Naive thymus-derived CD8-positive, alpha-beta T cell (primary cell): ENCODE measurements at regions not wholly inside any gene's neighbourhood (a gene's known extent, or its start where the extent isn't known, plus 50 kb on each side); places are given as distances from the start of the nearest gene placed in this dataset.
"Not testable (repeated sequence)": the region's sequence is repeated elsewhere in the genome, so short reads cannot be mapped to it uniquely, and the experiment has no call there.

Experiments used
- ATAC-seq, 2 donors: fragments of 150-1000 bp; cut with Tn5 transposase in 1 of 2; sonication (Bioruptor Pico), chemical (Tn5 transposase) in 1 of 2; 1 replicate in 1 of 2; 2 replicates in 1 of 2; pipeline ENCODE4 v1.10.0; 2021; ENCODE audit warnings: mild to moderate bottlenecking in 2 of 2, moderate library complexity in 2 of 2
- POLR2A ChIA-PET: fragments of 350-600 bp; sonication (Branson Sonifier 250); formaldehyde crosslinking; loops from one replicate; lab custom pipeline; 2021; ENCODE audit warnings: antibody characterized with exemption; lab: Charles Lee
- DNase-seq, 10 donors: peaks; one replicate each; pipeline versions ENCODE4 v3.0.0 to v3.0.0-alpha.2; 2020 to 2022
- H3K27ac Mint-ChIP-seq, 10 donors: one replicate each; pipeline ENCODE4 v1.8.0; 2020 to 2022; ENCODE audit warnings: mild to moderate bottlenecking in 10 of 10, mixed read lengths in 10 of 10, moderate library complexity in 4 of 10, inconsistent platforms in 1 of 10
- H3K27me3 Mint-ChIP-seq, 5 donors: one replicate each; pipeline ENCODE4 v1.8.0; 2021 to 2022; ENCODE audit warnings: mixed read lengths in 5 of 5
- H3K36me3 Mint-ChIP-seq, 3 donors: one replicate each; pipeline ENCODE4 v1.8.0; 2020 to 2022; ENCODE audit warnings: mixed read lengths in 3 of 3, mild to moderate bottlenecking in 2 of 3, inconsistent platforms in 1 of 3
- H3K4me1 Mint-ChIP-seq, 4 donors: one replicate each; pipeline ENCODE4 v1.8.0; 2021 to 2022; ENCODE audit warnings: mixed read lengths in 4 of 4
- H3K4me3 Mint-ChIP-seq, 10 donors: one replicate each; pipeline ENCODE4 v1.8.0; 2020 to 2022; ENCODE audit warnings: mild to moderate bottlenecking in 10 of 10, mixed read lengths in 10 of 10, moderate library complexity in 6 of 10, inconsistent platforms in 1 of 10
- H3K9me3 Mint-ChIP-seq, 9 donors: one replicate each; pipeline ENCODE4 v1.8.0; 2020 to 2022; ENCODE audit warnings: mixed read lengths in 9 of 9, mild to moderate bottlenecking in 3 of 9, inconsistent platforms in 1 of 9, moderate library complexity in 1 of 9

GRCh38 chr3:8157640-8158039, 344.0 kb upstream of the LMCD1 start:
- no peak overlapping the region for H3K4me3 Mint-ChIP-seq
- H3K27ac Mint-ChIP-seq = no peak overlapping the region
- peaks cover 0 to 23% (median 9%) of the 10 kb centered on the region in 5 donors for H3K27me3 Mint-ChIP-seq
- H3K36me3 Mint-ChIP-seq = no peaks in the 10 kb centered on the region
- no peaks in the 10 kb centered on the region for H3K9me3 Mint-ChIP-seq
- no peak for DNase-seq
- POLR2A ChIA-PET = no interaction called here
- no peak for ATAC-seq
- no peaks in the 10 kb centered on the region for H3K4me1 Mint-ChIP-seq

GRCh38 chr3:8164145-8164544, 337.5 kb upstream of the LMCD1 start:
- H3K36me3 Mint-ChIP-seq = no peaks in the 10 kb centered on the region
- no peak overlapping the region for H3K4me3 Mint-ChIP-seq
- H3K9me3 Mint-ChIP-seq = peaks cover 0 to 6% (median 0%) of the 10 kb centered on the region in 9 donors
- DNase-seq (no peak), ATAC-seq (no peak)
- POLR2A ChIA-PET = no interaction called here
- peaks cover 0 to 4% (median 1%) of the 10 kb centered on the region in 5 donors for H3K27me3 Mint-ChIP-seq
- H3K27ac Mint-ChIP-seq = no peak overlapping the region
- no peaks in the 10 kb centered on the region for H3K4me1 Mint-ChIP-seq

GRCh38 chr3:8166014-8166413, 335.6 kb upstream of the LMCD1 start:
- Mint-ChIP-seq H3K4me1 (no peaks in the 10 kb centered on the region), H3K27ac (no peak overlapping the region), H3K27me3 (peaks cover 0 to 4% (median 3%) of the 10 kb centered on the region in 5 donors), H3K4me3 (no peak overlapping the region), H3K9me3 (peaks cover 0 to 6% (median 0%) of the 10 kb centered on the region in 9 donors), H3K36me3 (no peaks in the 10 kb centered on the region)
- POLR2A ChIA-PET = no interaction called here
- ATAC-seq (no peak), DNase-seq (no peak)

- Mint-ChIP-seq H3K27me3 (peaks cover 0 to 10% (median 2%) of the 10 kb centered on the region in 5 donors), H3K27ac (no peak overlapping the region), H3K4me3 (no peak overlapping the region), H3K36me3 (no peaks in the 10 kb centered on the region), H3K9me3 (peaks cover 0 to 6% (median 0%) of the 10 kb centered on the region in 9 donors), H3K4me1 (no peaks in the 10 kb centered on the region)
- ATAC-seq (no peak), DNase-seq (no peak)
- POLR2A ChIA-PET = interaction anchor here (0.6 kb wide), 2 partner anchors 14 to 137 kb away, joined by 3 read pairs; no protein-coding TSS in a partner anchor
These were observed 330.6 kb upstream of the LMCD1 start for GRCh38 chr3:8170971-8171508.

- Mint-ChIP-seq H3K4me3 (peak overlapping the region in 1 of 10 donors; percentile 23), H3K9me3 (no peaks in the 10 kb centered on the region), H3K27me3 (peaks cover 0 to 23% (median 6%) of the 10 kb centered on the region in 5 donors), H3K4me1 (no peaks in the 10 kb centered on the region), H3K36me3 (no peaks in the 10 kb centered on the region), H3K27ac (no peak overlapping the region)
- POLR2A ChIA-PET = no interaction called here
- ATAC-seq (no peak), DNase-seq (no peak)
These were observed 327.7 kb upstream of the LMCD1 start for GRCh38 chr3:8173892-8174291.

GRCh38 chr3:8176759-8177483, 324.7 kb upstream of the LMCD1 start:
- POLR2A ChIA-PET, ATAC-seq, H3K4me3 Mint-ChIP-seq, H3K27ac Mint-ChIP-seq, H3K9me3 Mint-ChIP-seq, H3K36me3 Mint-ChIP-seq, H3K4me1 Mint-ChIP-seq, DNase-seq: not testable (repeated sequence)
- peaks cover 0 to 32% (median 6%) of the 10 kb centered on the region in 5 donors for H3K27me3 Mint-ChIP-seq

GRCh38 chr3:8178516-8178915, 323.1 kb upstream of the LMCD1 start:
- H3K4me3 Mint-ChIP-seq = not testable (repeated sequence)

GRCh38 chr3:8182904-8183303, 318.7 kb upstream of the LMCD1 start:
- POLR2A ChIA-PET = no interaction called here
- Mint-ChIP-seq H3K27me3 (peaks cover 0 to 22% (median 4%) of the 10 kb centered on the region in 5 donors), H3K9me3 (no peaks in the 10 kb centered on the region), H3K4me3 (no peak overlapping the region), H3K4me1 (peaks cover 0 to 2% (median 0%) of the 10 kb centered on the region in 4 donors), H3K27ac (no peak overlapping the region), H3K36me3 (no peaks in the 10 kb centered on the region)
- DNase-seq = no peak
- ATAC-seq = no peak

More at GRCh38 chr3:8178516-8178915, 323.1 kb upstream of the LMCD1 start:
- ATAC-seq, H3K4me1 Mint-ChIP-seq, POLR2A ChIA-PET, DNase-seq, H3K9me3 Mint-ChIP-seq, H3K36me3 Mint-ChIP-seq: not testable (repeated sequence)
- Mint-ChIP-seq H3K27ac (peak overlapping the region in 1 of 10 donors; percentile 41), H3K27me3 (peaks cover 0 to 27% (median 6%) of the 10 kb centered on the region in 5 donors)

- Mint-ChIP-seq H3K4me1 (peaks cover 0 to 2% (median 0%) of the 10 kb centered on the region in 4 donors), H3K4me3 (no peak overlapping the region), H3K27me3 (peaks cover 0 to 16% (median 1%) of the 10 kb centered on the region in 5 donors), H3K9me3 (no peaks in the 10 kb centered on the region), H3K27ac (no peak overlapping the region), H3K36me3 (no peaks in the 10 kb centered on the region)
- ATAC-seq = no peak
- no peak for DNase-seq
- POLR2A ChIA-PET = no interaction called here
These were observed 318.0 kb upstream of the LMCD1 start for GRCh38 chr3:8183627-8184026.

GRCh38 chr3:8186213-8186612, 315.4 kb upstream of the LMCD1 start:
- Mint-ChIP-seq H3K27me3 (peaks cover 0 to 1% (median 0%) of the 10 kb centered on the region in 5 donors), H3K36me3 (no peaks in the 10 kb centered on the region), H3K4me3 (no peak overlapping the region), H3K9me3 (peaks cover 0 to 10% (median under 1%) of the 10 kb centered on the region in 9 donors), H3K27ac (no peak overlapping the region), H3K4me1 (no peaks in the 10 kb centered on the region)
- POLR2A ChIA-PET = no interaction called here
- no peak for ATAC-seq
- DNase-seq = no peak

- no peak overlapping the region for H3K4me3 Mint-ChIP-seq
- H3K36me3 Mint-ChIP-seq = no peaks in the 10 kb centered on the region
- ATAC-seq = no peak
- POLR2A ChIA-PET = no interaction called here
- H3K4me1 Mint-ChIP-seq = no peaks in the 10 kb centered on the region
- no peak overlapping the region for H3K27ac Mint-ChIP-seq
- H3K27me3 Mint-ChIP-seq = peaks cover 0 to 5% (median 0%) of the 10 kb centered on the region in 5 donors
- peaks cover 0 to 18% (median 6%) of the 10 kb centered on the region in 9 donors for H3K9me3 Mint-ChIP-seq
- no peak for DNase-seq
These were observed 313.6 kb upstream of the LMCD1 start for GRCh38 chr3:8187996-8188395.

- no peak for ATAC-seq
- POLR2A ChIA-PET = no interaction called here
- no peaks in the 10 kb centered on the region for H3K36me3 Mint-ChIP-seq
- H3K27me3 Mint-ChIP-seq = peaks cover 0 to 5% (median 0%) of the 10 kb centered on the region in 5 donors
- no peak for DNase-seq
- no peak overlapping the region for H3K4me3 Mint-ChIP-seq
- no peak overlapping the region for H3K27ac Mint-ChIP-seq
- no peaks in the 10 kb centered on the region for H3K4me1 Mint-ChIP-seq
- H3K9me3 Mint-ChIP-seq = peaks cover 0 to 18% (median 6%) of the 10 kb centered on the region in 9 donors
These were observed 312.6 kb upstream of the LMCD1 start for GRCh38 chr3:8189051-8189450.

GRCh38 chr3:8191406-8191805, 310.2 kb upstream of the LMCD1 start:
- POLR2A ChIA-PET = no interaction called here
- no peak overlapping the region for H3K4me3 Mint-ChIP-seq
- peaks cover 0 to 17% (median 8%) of the 10 kb centered on the region in 5 donors for H3K27me3 Mint-ChIP-seq
- no peaks in the 10 kb centered on the region for H3K36me3 Mint-ChIP-seq
- peaks cover 0 to 18% (median 6%) of the 10 kb centered on the region in 9 donors for H3K9me3 Mint-ChIP-seq
- H3K27ac Mint-ChIP-seq = peak overlapping the region in 1 of 10 donors; percentile 14
- no peak for ATAC-seq
- DNase-seq = no peak
- H3K4me1 Mint-ChIP-seq = no peaks in the 10 kb centered on the region
